ENCODE measurements at regions not wholly inside any gene's neighbourhood (a gene's known extent, or its start where the extent isn't known, plus 50 kb on each side); places are given as distances from the start of the nearest gene placed in this dataset.

DNA sequence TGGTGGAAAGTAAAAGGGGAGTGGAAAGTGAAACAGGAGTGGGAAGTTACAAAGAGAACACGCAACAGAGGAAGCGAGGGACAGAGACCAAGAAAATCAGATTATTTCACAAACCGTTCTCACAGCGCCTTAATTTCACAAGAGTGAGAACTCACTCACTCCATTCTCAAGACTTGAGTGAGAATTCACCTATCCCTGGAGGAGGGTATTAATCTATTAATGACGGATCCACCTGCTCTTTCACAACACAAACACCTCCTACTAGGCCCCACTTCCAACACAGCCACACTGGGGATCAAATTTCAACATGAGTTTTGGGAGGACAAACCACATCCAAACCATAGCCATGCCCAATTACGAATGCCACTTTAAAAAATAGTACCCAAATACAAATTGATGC, 297.6 kb downstream of the GPAM start:
- H3K9me3 Mint-ChIP-seq (ENCODE audit: insufficient read depth): peaks cover 2% of the 10 kb centered on the region
- no peaks in the 10 kb centered on the region for H3K36me3 ChIP-seq (replicated peaks in 1 of 2; ENCODE audit: control extremely low read depth in 1 of 2, control insufficient read depth in 1 of 2, extremely low read depth in 1 of 2, insufficient read depth in 2 of 2, low read length in 1 of 2)
- H3K4me1 ChIP-seq (ENCODE audit: control insufficient read depth in 2 of 2, insufficient read depth in 2 of 2, low read length in 2 of 2): no peaks in the 10 kb centered on the region
- ChIA-PET POLR2A (no interaction called here), CTCF (no interaction called here)
- H4K20me1 ChIP-seq (ENCODE audit: control insufficient read depth, insufficient read depth, low read length, poor library complexity, severe bottlenecking): no peaks in the 10 kb centered on the region
- no peaks in the 10 kb centered on the region for H3K79me2 ChIP-seq (ENCODE audit: control insufficient read depth, insufficient read depth, low read length)
- 62% methylated on average over 2 of the region's 6 CpGs for WGBS (ENCODE audit: insufficient coverage)
- no peaks in the 10 kb centered on the region for H3K27me3 ChIP-seq (replicated peaks in 1 of 4; ENCODE audit: control extremely low read depth in 1 of 4, control insufficient read depth in 3 of 4, insufficient read depth in 4 of 4, low read length in 3 of 4)
- no peaks in the 10 kb centered on the region for H3K27me3 Mint-ChIP-seq
- no peaks in the 10 kb centered on the region for H3K4me1 Mint-ChIP-seq
- no peak overlapping the region for H3K27ac ChIP-seq (ENCODE audit: low read length in 2 of 2)
- ATAC-seq (ENCODE audit: low read depth) (no peak), DNase-seq (no peak)
- no peak overlapping the region for H3K9ac ChIP-seq (ENCODE audit: low read length)
- H3K27ac Mint-ChIP-seq: no peak overlapping the region
- H2AFZ ChIP-seq (ENCODE audit: insufficient read depth, low read depth, low read length, poor library complexity, severe bottlenecking): no peak overlapping the region
- TF ChIP-seq EZH2 (IDR thresholded peaks at IDR 0.05; ENCODE audit: borderline replicate concordance, insufficient read depth, low read depth, low read length, poor library complexity, severe bottlenecking): no peak
- TF ChIP-seq, protein P1, sequence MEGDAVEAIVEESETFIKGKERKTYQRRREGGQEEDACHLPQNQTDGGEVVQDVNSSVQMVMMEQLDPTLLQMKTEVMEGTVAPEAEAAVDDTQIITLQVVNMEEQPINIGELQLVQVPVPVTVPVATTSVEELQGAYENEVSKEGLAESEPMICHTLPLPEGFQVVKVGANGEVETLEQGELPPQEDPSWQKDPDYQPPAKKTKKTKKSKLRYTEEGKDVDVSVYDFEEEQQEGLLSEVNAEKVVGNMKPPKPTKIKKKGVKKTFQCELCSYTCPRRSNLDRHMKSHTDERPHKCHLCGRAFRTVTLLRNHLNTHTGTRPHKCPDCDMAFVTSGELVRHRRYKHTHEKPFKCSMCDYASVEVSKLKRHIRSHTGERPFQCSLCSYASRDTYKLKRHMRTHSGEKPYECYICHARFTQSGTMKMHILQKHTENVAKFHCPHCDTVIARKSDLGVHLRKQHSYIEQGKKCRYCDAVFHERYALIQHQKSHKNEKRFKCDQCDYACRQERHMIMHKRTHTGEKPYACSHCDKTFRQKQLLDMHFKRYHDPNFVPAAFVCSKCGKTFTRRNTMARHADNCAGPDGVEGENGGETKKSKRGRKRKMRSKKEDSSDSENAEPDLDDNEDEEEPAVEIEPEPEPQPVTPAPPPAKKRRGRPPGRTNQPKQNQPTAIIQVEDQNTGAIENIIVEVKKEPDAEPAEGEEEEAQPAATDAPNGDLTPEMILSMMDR (IDR thresholded peaks at IDR 0.05): no peak
- no peak overlapping the region for H3K4me3 ChIP-seq (ENCODE audit: control extremely low read depth in 1 of 5, extremely low read depth in 1 of 5, insufficient read depth in 1 of 5, low read depth in 2 of 5, low read length in 4 of 5)
- H3K4me2 ChIP-seq (replicated peaks; ENCODE audit: low read depth, low read length, poor library complexity, severe bottlenecking): no peak overlapping the region
- H3K9me3 ChIP-seq (ENCODE audit: control extremely low read depth in 1 of 3, control insufficient read depth in 2 of 3, insufficient read depth in 1 of 3, low read length in 2 of 3): no peaks in the 10 kb centered on the region
- intact Hi-C loops (cut with micrococcal nuclease): no loop called here
- no peak overlapping the region for H3K4me3 Mint-ChIP-seq

DNA sequence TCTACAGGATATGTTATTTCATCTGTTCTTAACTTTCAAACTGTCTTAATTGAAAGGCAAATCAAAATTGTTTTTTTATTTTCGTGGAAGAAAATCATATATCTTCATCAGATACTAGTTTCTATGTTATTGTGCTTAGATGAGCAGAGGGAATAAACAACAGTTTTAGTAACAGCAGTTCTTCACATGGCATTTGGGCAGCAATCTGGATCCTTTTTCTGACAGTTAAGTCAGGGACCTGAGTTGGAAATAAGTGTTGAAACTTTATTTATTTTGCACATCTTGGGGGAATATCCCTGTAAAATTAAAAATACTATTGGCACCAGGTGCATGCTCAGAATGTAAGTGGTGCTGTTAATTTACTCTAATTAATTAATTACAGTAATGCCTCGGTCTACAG, 296.3 kb downstream of the GPAM start:
- Mint-ChIP-seq H3K9me3 (ENCODE audit: insufficient read depth) (peaks cover 2% of the 10 kb centered on the region), H3K27me3 (no peaks in the 10 kb centered on the region), H3K4me1 (no peaks in the 10 kb centered on the region), H3K27ac (no peak overlapping the region), H3K4me3 (no peak overlapping the region)
- ChIA-PET CTCF (no interaction called here), POLR2A (no interaction called here)
- Histone ChIP-seq H3K9ac (ENCODE audit: low read length) (no peak overlapping the region), H3K4me2 (replicated peaks; ENCODE audit: low read depth, low read length, poor library complexity, severe bottlenecking) (no peak overlapping the region), H3K79me2 (ENCODE audit: control insufficient read depth, insufficient read depth, low read length) (no peaks in the 10 kb centered on the region), H4K20me1 (ENCODE audit: control insufficient read depth, insufficient read depth, low read length, poor library complexity, severe bottlenecking) (no peaks in the 10 kb centered on the region), H3K4me1 (ENCODE audit: control insufficient read depth in 2 of 2, insufficient read depth in 2 of 2, low read length in 2 of 2) (no peaks in the 10 kb centered on the region), H3K27ac (ENCODE audit: low read length in 2 of 2) (no peak overlapping the region), H3K4me3 (ENCODE audit: control extremely low read depth in 1 of 5, extremely low read depth in 1 of 5, insufficient read depth in 1 of 5, low read depth in 2 of 5, low read length in 4 of 5) (no peak overlapping the region), H3K27me3 (replicated peaks in 1 of 4; ENCODE audit: control extremely low read depth in 1 of 4, control insufficient read depth in 3 of 4, insufficient read depth in 4 of 4, low read length in 3 of 4) (no peaks in the 10 kb centered on the region), H2AFZ (ENCODE audit: insufficient read depth, low read depth, low read length, poor library complexity, severe bottlenecking) (no peak overlapping the region), H3K36me3 (replicated peaks in 1 of 2; ENCODE audit: control extremely low read depth in 1 of 2, control insufficient read depth in 1 of 2, extremely low read depth in 1 of 2, insufficient read depth in 2 of 2, low read length in 1 of 2) (no peaks in the 10 kb centered on the region), H3K9me3 (ENCODE audit: control extremely low read depth in 1 of 3, control insufficient read depth in 2 of 3, insufficient read depth in 1 of 3, low read length in 2 of 3) (no peaks in the 10 kb centered on the region)
- intact Hi-C loops (cut with micrococcal nuclease): no loop called here
- DNase-seq (no peak), ATAC-seq (ENCODE audit: low read depth) (no peak)
- no peak for TF ChIP-seq EZH2 (IDR thresholded peaks at IDR 0.05; ENCODE audit: borderline replicate concordance, insufficient read depth, low read depth, low read length, poor library complexity, severe bottlenecking)
- TF ChIP-seq, protein P1 (IDR thresholded peaks at IDR 0.05): no peak
- no CpG with 5 or more reads among the region's 2 CpGs for WGBS (ENCODE audit: insufficient coverage)
